Calu3 (cell line): ENCODE measurements at regions not wholly inside any gene's neighbourhood (a gene's known extent, or its start where the extent isn't known, plus 50 kb on each side); places are given as distances from the start of the nearest gene placed in this dataset.
"Not testable (repeated sequence)": the region's sequence is repeated elsewhere in the genome, so short reads cannot be mapped to it uniquely, and the experiment has no call there.

Source experiments
- BruUV-seq: library from RNA; stranded (reverse); fragments of 400-500 nt; replicated peaks from 2 replicates; lab custom pipeline; 2021; lab: Mats Ljungman, UMichigan
- CTCF ChIA-PET: fragments of 300-600 bp; sonication (Branson Sonifier 250); formaldehyde crosslinking; loops from one replicate; lab custom pipeline; 2022; ENCODE audit warnings: antibody characterized with exemption; lab: Charles Lee
- DNase-seq: peaks from one replicate; pipeline ENCODE4 v3.0.0; 2022
- H3K27ac Mint-ChIP-seq: one replicate; pipeline ENCODE4 v1.8.0; 2022; ENCODE audit warnings: mixed read lengths; ENCODE audit not compliant: unreplicated experiment
- H3K27me3 Mint-ChIP-seq: one replicate; pipeline ENCODE4 v1.8.0; 2022; ENCODE audit warnings: mixed read lengths; ENCODE audit not compliant: unreplicated experiment
- H3K36me3 Mint-ChIP-seq: one replicate; pipeline ENCODE4 v1.8.0; 2022; ENCODE audit warnings: mild to moderate bottlenecking, moderate library complexity, mixed read lengths; ENCODE audit not compliant: insufficient read depth, unreplicated experiment
- H3K4me1 Mint-ChIP-seq: one replicate; pipeline ENCODE4 v1.8.0; 2022; ENCODE audit warnings: mild to moderate bottlenecking, low read depth, mixed read lengths; ENCODE audit not compliant: unreplicated experiment
- H3K4me3 Mint-ChIP-seq: one replicate; pipeline ENCODE4 v1.8.0; 2022; ENCODE audit warnings: mild to moderate bottlenecking, low read depth, moderate library complexity, mixed read lengths; ENCODE audit not compliant: unreplicated experiment
- H3K9me3 Mint-ChIP-seq: one replicate; pipeline ENCODE4 v1.8.0; 2022; ENCODE audit warnings: low read depth, mixed read lengths; ENCODE audit not compliant: unreplicated experiment
- CTCF ChIP-seq: fragments of 200-600 bp; IDR thresholded peaks from one replicate; pipeline ENCODE4 v1.8.0; 2022; ENCODE audit warnings: antibody characterized with exemption; ENCODE audit not compliant: unreplicated experiment
- intact Hi-C: fragments of 100-400 bp; cut with micrococcal nuclease; formaldehyde crosslinking; loops from one replicate; pipeline ENCODE4 v1.10.0; 2022; ENCODE audit not compliant: unreplicated experiment

- no peak for TF ChIP-seq CTCF
- Mint-ChIP-seq H3K27ac (no peak overlapping the region), H3K27me3 (no peaks in the 10 kb centered on the region), H3K36me3 (peaks cover 24% of the 10 kb centered on the region), H3K9me3 (no peaks in the 10 kb centered on the region), H3K4me3 (no peak overlapping the region), H3K4me1 (peaks cover 10% of the 10 kb centered on the region)
- CTCF ChIA-PET: interaction anchor here (1.1 to 3.2 kb wide), 6 partner anchors 9 to 308 kb away, joined by 3 to 59 read pairs (median 20); no protein-coding TSS in a partner anchor
- no TSS peak for BruUV-seq
- intact Hi-C loops: no loop called here
- DNase-seq: no peak
Observed at GRCh38 chr17:45639297-45639849, 144.7 kb upstream of the CRHR1 start.

GRCh38 chr17:45640141-45640850 lies 143.8 kb upstream of the CRHR1 start:
- H3K27ac Mint-ChIP-seq: peak overlapping the region; percentile 29
- CTCF ChIA-PET: interaction anchor here (0.6 to 3.2 kb wide), 32 partner anchors 9 to 573 kb away, joined by 3 to 59 read pairs (median 4); no protein-coding TSS in a partner anchor
- DNase-seq: peak; percentile 90
- no peak overlapping the region for H3K4me3 Mint-ChIP-seq
- no peaks in the 10 kb centered on the region for H3K27me3 Mint-ChIP-seq
- intact Hi-C loops: loop anchor here (1.0 kb wide), 2 partner anchors 192 to 212 kb away; no protein-coding TSS in a partner anchor
- H3K4me1 Mint-ChIP-seq: peaks cover 10% of the 10 kb centered on the region
- peaks cover 24% of the 10 kb centered on the region for H3K36me3 Mint-ChIP-seq
- no TSS peak for BruUV-seq
- peak; percentile 99 for TF ChIP-seq CTCF
- H3K9me3 Mint-ChIP-seq: no peaks in the 10 kb centered on the region

- no TSS peak for BruUV-seq
- DNase-seq: peak; percentile 27
- peak overlapping the region; percentile 42 for H3K27ac Mint-ChIP-seq
- no peak for TF ChIP-seq CTCF
- no peak overlapping the region for H3K4me3 Mint-ChIP-seq
- H3K36me3 Mint-ChIP-seq: peaks cover 20% of the 10 kb centered on the region
- no peaks in the 10 kb centered on the region for H3K9me3 Mint-ChIP-seq
- CTCF ChIA-PET: interaction anchor here (0.5 to 3.2 kb wide), 5 partner anchors 138 to 441 kb away, joined by 4 to 36 read pairs (median 4); no protein-coding TSS in a partner anchor
- intact Hi-C loops: no loop called here
- peaks cover 10% of the 10 kb centered on the region for H3K4me1 Mint-ChIP-seq
- peaks cover 12% of the 10 kb centered on the region for H3K27me3 Mint-ChIP-seq
Observed at GRCh38 chr17:45641541-45641940, 142.6 kb upstream of the CRHR1 start.

- intact Hi-C loops: no loop called here
- H3K9me3 Mint-ChIP-seq: no peaks in the 10 kb centered on the region
- TF ChIP-seq CTCF: no peak
- no peak for DNase-seq
- BruUV-seq: no TSS peak
- no peak overlapping the region for H3K4me3 Mint-ChIP-seq
- peaks cover 32% of the 10 kb centered on the region for H3K27me3 Mint-ChIP-seq
- peaks cover 19% of the 10 kb centered on the region for H3K36me3 Mint-ChIP-seq
- H3K27ac Mint-ChIP-seq: no peak overlapping the region
- peaks cover 10% of the 10 kb centered on the region for H3K4me1 Mint-ChIP-seq
- CTCF ChIA-PET: no interaction called here
Observed at GRCh38 chr17:45643591-45643990, 140.5 kb upstream of the CRHR1 start.

- H3K4me3 Mint-ChIP-seq, BruUV-seq, H3K27ac Mint-ChIP-seq, CTCF ChIA-PET, intact Hi-C loops, H3K9me3 Mint-ChIP-seq, DNase-seq: not testable (repeated sequence)
- Mint-ChIP-seq H3K36me3 (peaks cover 19% of the 10 kb centered on the region), H3K27me3 (peaks cover 43% of the 10 kb centered on the region), H3K4me1 (peaks cover 10% of the 10 kb centered on the region)
Observed at GRCh38 chr17:45644637-45645036, 139.5 kb upstream of the CRHR1 start.
